ENCODE measurements at regions not wholly inside any gene's neighbourhood (a gene's known extent, or its start where the extent isn't known, plus 50 kb on each side); places are given as distances from the start of the nearest gene placed in this dataset.
"Not testable (repeated sequence)": the region's sequence is repeated elsewhere in the genome, so short reads cannot be mapped to it uniquely, and the experiment has no call there.

DNA sequence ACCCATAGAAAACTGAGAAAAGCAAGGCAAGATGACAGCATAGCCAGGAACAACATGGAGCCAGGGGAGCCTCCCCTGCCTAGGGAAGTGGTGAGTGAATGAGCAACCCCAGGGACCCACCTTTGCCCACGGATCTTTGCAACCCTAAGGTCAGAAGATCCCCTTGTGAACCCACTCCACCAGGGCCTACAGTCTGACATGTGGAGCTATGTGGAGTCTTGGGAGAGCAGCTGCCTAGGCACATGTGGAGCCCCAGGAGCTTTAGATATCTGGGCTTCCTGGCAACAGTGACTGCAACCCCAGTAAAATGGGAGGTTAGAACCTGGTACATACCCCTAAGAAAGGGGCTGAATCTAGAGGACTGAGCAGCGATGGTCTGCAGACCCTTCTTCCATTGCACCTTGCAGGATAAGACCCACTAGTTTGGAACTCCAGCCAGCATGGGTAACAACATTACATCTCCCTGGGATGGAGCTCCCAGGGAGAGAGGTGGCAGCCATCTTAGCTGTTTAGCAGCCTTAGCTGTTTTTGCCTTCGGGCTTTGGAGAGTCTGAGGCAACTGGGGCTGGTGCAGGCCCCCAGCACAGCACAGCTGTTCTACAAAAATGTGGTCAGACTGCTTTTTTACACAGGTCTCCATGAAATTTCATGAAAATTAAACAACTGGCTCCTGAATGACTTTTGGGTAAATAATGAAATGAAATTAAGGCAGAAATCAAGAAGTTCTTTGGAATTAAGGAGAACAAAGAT, 104.7 kb upstream of the TRIM2 start:
- no peak for DNase-seq
- H3K4me1 ChIP-seq, result no peaks in the 10 kb centered on the region
- POLR2A ChIA-PET, result no interaction called here
- H3K4me1 Mint-ChIP-seq (ENCODE audit: low read depth, unreplicated experiment), result peaks cover 8% of the 10 kb centered on the region
- no peak overlapping the region for H3K4me3 Mint-ChIP-seq (ENCODE audit: unreplicated experiment)
- BruUV-seq (replicated peaks), result no TSS peak
- H3K4me3 ChIP-seq (ENCODE audit: low read depth, low read length), result no peak overlapping the region
- no peaks in the 10 kb centered on the region for H3K27me3 ChIP-seq (replicated peaks; ENCODE audit: control insufficient read depth, insufficient read depth, low read length)
- no peaks in the 10 kb centered on the region for H3K9me3 ChIP-seq
- TF ChIP-seq, protein P1, sequence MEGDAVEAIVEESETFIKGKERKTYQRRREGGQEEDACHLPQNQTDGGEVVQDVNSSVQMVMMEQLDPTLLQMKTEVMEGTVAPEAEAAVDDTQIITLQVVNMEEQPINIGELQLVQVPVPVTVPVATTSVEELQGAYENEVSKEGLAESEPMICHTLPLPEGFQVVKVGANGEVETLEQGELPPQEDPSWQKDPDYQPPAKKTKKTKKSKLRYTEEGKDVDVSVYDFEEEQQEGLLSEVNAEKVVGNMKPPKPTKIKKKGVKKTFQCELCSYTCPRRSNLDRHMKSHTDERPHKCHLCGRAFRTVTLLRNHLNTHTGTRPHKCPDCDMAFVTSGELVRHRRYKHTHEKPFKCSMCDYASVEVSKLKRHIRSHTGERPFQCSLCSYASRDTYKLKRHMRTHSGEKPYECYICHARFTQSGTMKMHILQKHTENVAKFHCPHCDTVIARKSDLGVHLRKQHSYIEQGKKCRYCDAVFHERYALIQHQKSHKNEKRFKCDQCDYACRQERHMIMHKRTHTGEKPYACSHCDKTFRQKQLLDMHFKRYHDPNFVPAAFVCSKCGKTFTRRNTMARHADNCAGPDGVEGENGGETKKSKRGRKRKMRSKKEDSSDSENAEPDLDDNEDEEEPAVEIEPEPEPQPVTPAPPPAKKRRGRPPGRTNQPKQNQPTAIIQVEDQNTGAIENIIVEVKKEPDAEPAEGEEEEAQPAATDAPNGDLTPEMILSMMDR (IDR thresholded peaks at IDR 0.05; ENCODE audit: insufficient read depth in 1 of 2, low read depth in 1 of 2, low read length in 1 of 2, severe bottlenecking in 1 of 2, unreplicated experiment in 1 of 2), result no peak
- intact Hi-C loops (cut with micrococcal nuclease; ENCODE audit: unreplicated experiment), result no loop called here
- CTCF ChIA-PET, result interaction anchor here (1.0 to 1.1 kb wide), 2 partner anchors 12 to 16 kb away, joined by 3 read pairs; no protein-coding TSS in a partner anchor
- no peaks in the 10 kb centered on the region for H3K36me3 ChIP-seq (ENCODE audit: control insufficient read depth, insufficient read depth, low read length)
- H3K27me3 Mint-ChIP-seq (ENCODE audit: insufficient read depth, unreplicated experiment), result no peaks in the 10 kb centered on the region
- H3K9me3 Mint-ChIP-seq (ENCODE audit: unreplicated experiment), result no peaks in the 10 kb centered on the region
- no peak overlapping the region for H3K27ac Mint-ChIP-seq (ENCODE audit: unreplicated experiment)
- no peaks in the 10 kb centered on the region for H3K36me3 Mint-ChIP-seq (ENCODE audit: insufficient read depth, unreplicated experiment)

- H3K9me3 ChIP-seq; H3K36me3 Mint-ChIP-seq (ENCODE audit: insufficient read depth, unreplicated experiment); H3K4me3 Mint-ChIP-seq (ENCODE audit: unreplicated experiment); H3K27me3 Mint-ChIP-seq (ENCODE audit: insufficient read depth, unreplicated experiment); H3K36me3 ChIP-seq (ENCODE audit: control insufficient read depth, insufficient read depth, low read length); H3K4me3 ChIP-seq (ENCODE audit: low read depth, low read length); H3K27me3 ChIP-seq (replicated peaks; ENCODE audit: control insufficient read depth, insufficient read depth, low read length); H3K9me3 Mint-ChIP-seq (ENCODE audit: unreplicated experiment); CTCF ChIA-PET; intact Hi-C loops (cut with micrococcal nuclease; ENCODE audit: unreplicated experiment); H3K4me1 Mint-ChIP-seq (ENCODE audit: low read depth, unreplicated experiment); DNase-seq; POLR2A ChIA-PET; BruUV-seq (replicated peaks); H3K27ac Mint-ChIP-seq (ENCODE audit: unreplicated experiment); H3K4me1 ChIP-seq: not testable (repeated sequence)
These were observed 97.5 kb upstream of the TRIM2 start for GRCh38 chr4:153106736-153107135.

DNA sequence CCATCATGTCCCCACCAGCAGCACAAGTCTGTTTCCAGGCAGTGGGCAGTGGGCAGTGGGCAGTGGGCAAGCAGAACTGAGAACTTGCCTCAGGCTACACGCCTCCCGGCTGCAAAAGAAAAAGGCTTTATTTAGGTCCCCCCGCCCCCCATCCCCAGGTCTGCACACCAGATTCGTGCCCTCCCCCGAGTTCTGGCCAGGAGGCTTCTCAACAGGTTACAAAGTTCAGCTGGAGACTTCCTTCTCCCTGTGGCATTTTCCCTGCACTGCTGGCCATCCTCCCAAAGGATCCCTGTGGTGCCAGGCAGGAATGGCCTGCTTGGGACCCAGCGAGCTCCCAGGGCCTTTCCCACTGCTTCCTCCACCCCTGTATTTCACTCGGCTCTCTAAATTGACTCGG, 97.0 kb upstream of the TRIM2 start:
- H3K27me3 ChIP-seq (replicated peaks; ENCODE audit: control insufficient read depth, insufficient read depth, low read length), result no peaks in the 10 kb centered on the region
- BruUV-seq (replicated peaks), result no TSS peak
- ChIA-PET CTCF (interaction anchor here (0.6 to 0.7 kb wide), 2 partner anchors 19 to 264 kb away, joined by 3 read pairs; no protein-coding TSS in a partner anchor), POLR2A (no interaction called here)
- Mint-ChIP-seq H3K27me3 (ENCODE audit: insufficient read depth, unreplicated experiment) (no peaks in the 10 kb centered on the region), H3K4me3 (ENCODE audit: unreplicated experiment) (no peak overlapping the region), H3K27ac (ENCODE audit: unreplicated experiment) (no peak overlapping the region), H3K4me1 (ENCODE audit: low read depth, unreplicated experiment) (no peaks in the 10 kb centered on the region), H3K9me3 (ENCODE audit: unreplicated experiment) (no peaks in the 10 kb centered on the region), H3K36me3 (ENCODE audit: insufficient read depth, unreplicated experiment) (no peaks in the 10 kb centered on the region)
- H3K4me3 ChIP-seq (ENCODE audit: low read depth, low read length), result no peak overlapping the region
- DNase-seq, result no peak
- no peaks in the 10 kb centered on the region for H3K36me3 ChIP-seq (ENCODE audit: control insufficient read depth, insufficient read depth, low read length)
- intact Hi-C loops (cut with micrococcal nuclease; ENCODE audit: unreplicated experiment), result no loop called here
- no peaks in the 10 kb centered on the region for H3K9me3 ChIP-seq
- no peaks in the 10 kb centered on the region for H3K4me1 ChIP-seq
- TF ChIP-seq, protein P1 (IDR thresholded peaks at IDR 0.05; ENCODE audit: insufficient read depth in 1 of 2, low read depth in 1 of 2, low read length in 1 of 2, severe bottlenecking in 1 of 2, unreplicated experiment in 1 of 2), result no peak

All from Caco-2 (cell line).